Nephron (organoid): ENCODE measurements at regions not wholly inside any gene's neighbourhood (a gene's known extent, or its start where the extent isn't known, plus 50 kb on each side); places are given as distances from the start of the nearest gene placed in this dataset.

Experiments used
- H3K27ac Mint-ChIP-seq, 3 experiments: 2 replicates each; pipeline ENCODE4 v1.8.0; 2020; ENCODE audit warnings: mixed read lengths in 3 of 3, mild to moderate bottlenecking in 2 of 3, moderate library complexity in 1 of 3
- H3K27me3 Mint-ChIP-seq: 2 replicates; pipeline ENCODE4 v1.8.0; 2021; ENCODE audit warnings: low read depth, mild to moderate bottlenecking, moderate library complexity, mixed read lengths
- H3K36me3 Mint-ChIP-seq: 2 replicates; pipeline ENCODE4 v1.8.0; 2020; ENCODE audit warnings: low read depth, mixed read lengths
- H3K4me1 Mint-ChIP-seq: 2 replicates; pipeline ENCODE4 v1.8.0; 2020; ENCODE audit warnings: mixed read lengths
- H3K4me3 Mint-ChIP-seq, 3 experiments: 2 replicates each; pipeline ENCODE4 v1.8.0; 2020; ENCODE audit warnings: mild to moderate bottlenecking in 3 of 3, mixed read lengths in 3 of 3, moderate library complexity in 2 of 3
- H3K9me3 Mint-ChIP-seq: 2 replicates; pipeline ENCODE4 v1.8.0; 2020; ENCODE audit warnings: mixed read lengths
- TF ChIP-seq, protein P1 (sequence below), 3 experiments: fragments of 200-600 bp; sonication (generic); IDR thresholded peaks; one replicate each; pipeline ENCODE4 v1.5.0; 2021; ENCODE audit warnings: antibody characterized with exemption in 3 of 3; ENCODE audit not compliant: unreplicated experiment in 3 of 3

GRCh38 chr3:63076357-63076756 lies 201.1 kb upstream of the CADPS start:
- Mint-ChIP-seq H3K9me3 (peaks cover under 1% of the 10 kb centered on the region), H3K4me3 (no peak overlapping the region), H3K27ac (no peak overlapping the region), H3K4me1 (no peaks in the 10 kb centered on the region), H3K27me3 (peaks cover 6% of the 10 kb centered on the region), H3K36me3 (no peaks in the 10 kb centered on the region)
- TF ChIP-seq, protein P1, sequence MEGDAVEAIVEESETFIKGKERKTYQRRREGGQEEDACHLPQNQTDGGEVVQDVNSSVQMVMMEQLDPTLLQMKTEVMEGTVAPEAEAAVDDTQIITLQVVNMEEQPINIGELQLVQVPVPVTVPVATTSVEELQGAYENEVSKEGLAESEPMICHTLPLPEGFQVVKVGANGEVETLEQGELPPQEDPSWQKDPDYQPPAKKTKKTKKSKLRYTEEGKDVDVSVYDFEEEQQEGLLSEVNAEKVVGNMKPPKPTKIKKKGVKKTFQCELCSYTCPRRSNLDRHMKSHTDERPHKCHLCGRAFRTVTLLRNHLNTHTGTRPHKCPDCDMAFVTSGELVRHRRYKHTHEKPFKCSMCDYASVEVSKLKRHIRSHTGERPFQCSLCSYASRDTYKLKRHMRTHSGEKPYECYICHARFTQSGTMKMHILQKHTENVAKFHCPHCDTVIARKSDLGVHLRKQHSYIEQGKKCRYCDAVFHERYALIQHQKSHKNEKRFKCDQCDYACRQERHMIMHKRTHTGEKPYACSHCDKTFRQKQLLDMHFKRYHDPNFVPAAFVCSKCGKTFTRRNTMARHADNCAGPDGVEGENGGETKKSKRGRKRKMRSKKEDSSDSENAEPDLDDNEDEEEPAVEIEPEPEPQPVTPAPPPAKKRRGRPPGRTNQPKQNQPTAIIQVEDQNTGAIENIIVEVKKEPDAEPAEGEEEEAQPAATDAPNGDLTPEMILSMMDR (IDR thresholded peaks at IDR 0.05; ENCODE audit: unreplicated experiment in 3 of 3): no peak

DNA sequence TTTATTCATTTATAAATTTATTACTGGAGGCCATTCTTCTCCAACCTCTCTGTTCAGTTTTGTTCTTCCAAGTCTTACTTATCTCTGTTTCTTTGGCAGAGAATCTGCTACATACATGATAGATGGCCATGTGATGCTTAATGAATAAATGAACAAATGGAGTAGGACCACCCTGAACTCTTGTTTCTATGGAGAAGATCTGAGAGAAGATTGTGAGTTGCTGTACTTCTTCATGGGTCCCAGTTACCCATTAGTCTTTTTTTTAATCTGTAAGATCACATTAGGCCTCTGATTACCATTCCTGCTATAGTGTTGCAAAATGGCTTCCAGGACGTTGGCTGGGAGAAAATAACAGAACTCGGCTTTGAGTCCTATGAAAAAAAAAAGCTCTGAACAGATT lies 191.9 kb upstream of the SYNPR start:
- Mint-ChIP-seq H3K27me3 (peaks cover 3% of the 10 kb centered on the region), H3K4me3 (no peak overlapping the region), H3K4me1 (peaks cover 4% of the 10 kb centered on the region), H3K36me3 (no peaks in the 10 kb centered on the region), H3K9me3 (peaks cover 16% of the 10 kb centered on the region), H3K27ac (peak overlapping the region in 1 of 3 experiments; percentile 30)
- TF ChIP-seq, protein P1 (IDR thresholded peaks at IDR 0.05; ENCODE audit: unreplicated experiment in 3 of 3): no peak

- Mint-ChIP-seq H3K4me3 (no peak overlapping the region), H3K4me1 (peaks cover 4% of the 10 kb centered on the region), H3K27ac (no peak overlapping the region), H3K36me3 (no peaks in the 10 kb centered on the region), H3K27me3 (peaks cover 10% of the 10 kb centered on the region), H3K9me3 (no peaks in the 10 kb centered on the region)
- TF ChIP-seq, protein P1 (IDR thresholded peaks at IDR 0.05; ENCODE audit: unreplicated experiment in 3 of 3): no peak
These were observed 188.9 kb upstream of the SYNPR start for GRCh38 chr3:63089007-63089750.

GRCh38 chr3:63089751-63090132 lies 188.4 kb upstream of the SYNPR start:
- Mint-ChIP-seq H3K4me3 (no peak overlapping the region), H3K4me1 (peaks cover 4% of the 10 kb centered on the region), H3K27ac (no peak overlapping the region), H3K27me3 (peaks cover 10% of the 10 kb centered on the region), H3K9me3 (no peaks in the 10 kb centered on the region), H3K36me3 (no peaks in the 10 kb centered on the region)
- TF ChIP-seq, protein P1 (IDR thresholded peaks at IDR 0.05; ENCODE audit: unreplicated experiment in 3 of 3): no peak

DNA sequence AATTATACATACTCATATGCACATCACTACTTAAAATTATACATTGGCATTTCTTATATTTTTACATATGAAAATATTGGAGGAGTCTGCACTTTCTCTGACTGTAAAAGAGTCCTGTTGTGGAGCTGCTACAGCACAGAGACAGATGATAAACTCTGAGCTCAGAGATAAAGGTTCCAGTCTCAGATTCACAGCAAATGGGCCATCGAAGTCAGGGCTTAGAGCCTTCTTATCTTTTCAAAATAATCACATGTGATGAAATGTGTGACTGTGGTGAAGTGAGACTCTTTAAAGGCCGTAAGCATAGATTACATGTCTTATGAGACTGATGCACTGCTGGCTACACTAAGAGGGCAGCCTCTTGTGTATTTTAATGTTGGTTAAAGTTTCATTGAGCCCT lies 187.5 kb upstream of the SYNPR start:
- Mint-ChIP-seq H3K27ac (no peak overlapping the region), H3K36me3 (no peaks in the 10 kb centered on the region), H3K4me1 (peaks cover 4% of the 10 kb centered on the region), H3K27me3 (peaks cover 10% of the 10 kb centered on the region), H3K4me3 (no peak overlapping the region), H3K9me3 (no peaks in the 10 kb centered on the region)
- TF ChIP-seq, protein P1 (IDR thresholded peaks at IDR 0.05; ENCODE audit: unreplicated experiment in 3 of 3): no peak

GRCh38 chr3:63092515-63092914 lies 185.6 kb upstream of the SYNPR start:
- H3K9me3 Mint-ChIP-seq: no peaks in the 10 kb centered on the region
- H3K27me3 Mint-ChIP-seq: peaks cover 13% of the 10 kb centered on the region
- H3K4me3 Mint-ChIP-seq: no peak overlapping the region
- H3K36me3 Mint-ChIP-seq: no peaks in the 10 kb centered on the region
- H3K27ac Mint-ChIP-seq: no peak overlapping the region
- TF ChIP-seq, protein P1 (IDR thresholded peaks at IDR 0.05; ENCODE audit: unreplicated experiment in 3 of 3): no peak
- H3K4me1 Mint-ChIP-seq: no peaks in the 10 kb centered on the region
